ENCODE measurements at regions not wholly inside any gene's neighbourhood (a gene's known extent, or its start where the extent isn't known, plus 50 kb on each side); places are given as distances from the start of the nearest gene placed in this dataset.

DNA sequence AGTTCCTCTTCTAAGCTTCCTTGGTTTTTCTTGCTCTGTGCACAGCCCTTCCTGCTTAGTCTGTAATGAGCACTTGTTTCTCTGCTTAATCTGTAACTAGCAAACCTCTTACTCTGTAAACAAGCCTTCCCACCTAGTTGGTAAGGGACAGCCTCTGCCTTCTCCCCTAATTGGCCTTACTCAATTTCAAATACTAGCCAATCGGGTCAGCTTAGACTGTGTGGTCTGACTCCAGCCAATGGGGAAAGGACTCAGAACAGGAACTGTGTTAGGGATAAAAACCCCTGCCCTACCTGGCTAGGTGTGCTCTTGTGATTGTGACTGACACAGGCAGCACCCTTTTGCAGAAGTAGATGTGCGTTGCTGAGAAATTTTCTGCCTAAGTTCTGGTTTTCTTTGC lies 136.5 kb upstream of the AADAT start:
- ATAC-seq (ENCODE audit: low read depth) (no peak), DNase-seq (no peak)
- Histone ChIP-seq H3K27ac (ENCODE audit: low read length in 2 of 2) (no peak overlapping the region), H3K4me2 (replicated peaks; ENCODE audit: low read depth, low read length, poor library complexity, severe bottlenecking) (no peak overlapping the region), H2AFZ (ENCODE audit: insufficient read depth, low read depth, low read length, poor library complexity, severe bottlenecking) (peak overlapping the region; percentile 12), H3K4me3 (ENCODE audit: control extremely low read depth in 1 of 5, extremely low read depth in 1 of 5, insufficient read depth in 1 of 5, low read depth in 2 of 5, low read length in 4 of 5) (no peak overlapping the region), H4K20me1 (ENCODE audit: control insufficient read depth, insufficient read depth, low read length, poor library complexity, severe bottlenecking) (no peaks in the 10 kb centered on the region), H3K79me2 (ENCODE audit: control insufficient read depth, insufficient read depth, low read length) (no peaks in the 10 kb centered on the region), H3K36me3 (replicated peaks in 1 of 2; ENCODE audit: control extremely low read depth in 1 of 2, control insufficient read depth in 1 of 2, extremely low read depth in 1 of 2, insufficient read depth in 2 of 2, low read length in 1 of 2) (no peaks in the 10 kb centered on the region), H3K9me3 (ENCODE audit: control extremely low read depth in 1 of 3, control insufficient read depth in 2 of 3, insufficient read depth in 1 of 3, low read length in 2 of 3) (peaks cover 0 to 1% (median 0%) of the 10 kb centered on the region in 3 donors), H3K4me1 (ENCODE audit: control insufficient read depth in 2 of 2, insufficient read depth in 2 of 2, low read length in 2 of 2) (peaks cover 0 to 1% of the 10 kb centered on the region in 2 donors), H3K27me3 (replicated peaks in 1 of 4; ENCODE audit: control extremely low read depth in 1 of 4, control insufficient read depth in 3 of 4, insufficient read depth in 4 of 4, low read length in 3 of 4) (no peaks in the 10 kb centered on the region), H3K9ac (ENCODE audit: low read length) (no peak overlapping the region)
- TF ChIP-seq EZH2 (IDR thresholded peaks at IDR 0.05; ENCODE audit: borderline replicate concordance, insufficient read depth, low read depth, low read length, poor library complexity, severe bottlenecking), result no peak
- TF ChIP-seq, protein P1, sequence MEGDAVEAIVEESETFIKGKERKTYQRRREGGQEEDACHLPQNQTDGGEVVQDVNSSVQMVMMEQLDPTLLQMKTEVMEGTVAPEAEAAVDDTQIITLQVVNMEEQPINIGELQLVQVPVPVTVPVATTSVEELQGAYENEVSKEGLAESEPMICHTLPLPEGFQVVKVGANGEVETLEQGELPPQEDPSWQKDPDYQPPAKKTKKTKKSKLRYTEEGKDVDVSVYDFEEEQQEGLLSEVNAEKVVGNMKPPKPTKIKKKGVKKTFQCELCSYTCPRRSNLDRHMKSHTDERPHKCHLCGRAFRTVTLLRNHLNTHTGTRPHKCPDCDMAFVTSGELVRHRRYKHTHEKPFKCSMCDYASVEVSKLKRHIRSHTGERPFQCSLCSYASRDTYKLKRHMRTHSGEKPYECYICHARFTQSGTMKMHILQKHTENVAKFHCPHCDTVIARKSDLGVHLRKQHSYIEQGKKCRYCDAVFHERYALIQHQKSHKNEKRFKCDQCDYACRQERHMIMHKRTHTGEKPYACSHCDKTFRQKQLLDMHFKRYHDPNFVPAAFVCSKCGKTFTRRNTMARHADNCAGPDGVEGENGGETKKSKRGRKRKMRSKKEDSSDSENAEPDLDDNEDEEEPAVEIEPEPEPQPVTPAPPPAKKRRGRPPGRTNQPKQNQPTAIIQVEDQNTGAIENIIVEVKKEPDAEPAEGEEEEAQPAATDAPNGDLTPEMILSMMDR (IDR thresholded peaks at IDR 0.05), result no peak
- no peak overlapping the region for H3K4me3 Mint-ChIP-seq
- intact Hi-C loops (cut with micrococcal nuclease), result no loop called here
- peaks cover 6% of the 10 kb centered on the region for H3K9me3 Mint-ChIP-seq (ENCODE audit: insufficient read depth)
- no peak overlapping the region for H3K27ac Mint-ChIP-seq
- 17% methylated on average over 1 of the region's 2 CpGs for WGBS (ENCODE audit: insufficient coverage)
- ChIA-PET CTCF (no interaction called here), POLR2A (no interaction called here)
- peaks cover 1% of the 10 kb centered on the region for H3K4me1 Mint-ChIP-seq
- no peaks in the 10 kb centered on the region for H3K27me3 Mint-ChIP-seq

DNA sequence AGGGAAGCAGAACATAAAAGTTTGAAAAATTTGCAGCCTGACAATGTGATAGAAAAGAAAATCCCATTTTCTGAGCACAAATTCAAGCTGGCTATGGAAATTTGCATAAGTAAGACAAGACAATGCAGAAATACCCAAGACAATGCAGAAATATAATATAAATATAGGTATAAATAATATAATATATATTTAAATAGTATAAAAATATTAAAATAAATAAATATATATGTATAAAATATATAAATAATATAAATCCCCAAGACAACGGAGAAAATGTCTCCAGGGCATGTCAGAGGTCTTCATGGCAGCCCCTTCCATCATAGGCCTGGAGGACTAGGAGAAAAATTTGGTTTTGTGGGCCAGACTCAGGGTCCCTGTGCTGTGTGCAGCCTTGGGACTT lies 125.0 kb upstream of the AADAT start:
- H3K27ac ChIP-seq (ENCODE audit: low read length in 2 of 2), result no peak overlapping the region
- CTCF ChIA-PET, result no interaction called here
- POLR2A ChIA-PET, result no interaction called here
- no peaks in the 10 kb centered on the region for H3K36me3 ChIP-seq (replicated peaks in 1 of 2; ENCODE audit: control extremely low read depth in 1 of 2, control insufficient read depth in 1 of 2, extremely low read depth in 1 of 2, insufficient read depth in 2 of 2, low read length in 1 of 2)
- no peak for DNase-seq
- no peaks in the 10 kb centered on the region for H3K4me1 Mint-ChIP-seq
- intact Hi-C loops (cut with micrococcal nuclease), result no loop called here
- no peaks in the 10 kb centered on the region for H4K20me1 ChIP-seq (ENCODE audit: control insufficient read depth, insufficient read depth, low read length, poor library complexity, severe bottlenecking)
- H3K4me1 ChIP-seq (ENCODE audit: control insufficient read depth in 2 of 2, insufficient read depth in 2 of 2, low read length in 2 of 2), result no peaks in the 10 kb centered on the region
- peaks cover 15% of the 10 kb centered on the region for H3K9me3 Mint-ChIP-seq (ENCODE audit: insufficient read depth)
- no peaks in the 10 kb centered on the region for H3K27me3 Mint-ChIP-seq
- H3K27ac Mint-ChIP-seq, result no peak overlapping the region
- H3K9ac ChIP-seq (ENCODE audit: low read length), result no peak overlapping the region
- no peak overlapping the region for H3K4me2 ChIP-seq (replicated peaks; ENCODE audit: low read depth, low read length, poor library complexity, severe bottlenecking)
- H3K27me3 ChIP-seq (replicated peaks in 1 of 4; ENCODE audit: control extremely low read depth in 1 of 4, control insufficient read depth in 3 of 4, insufficient read depth in 4 of 4, low read length in 3 of 4), result no peaks in the 10 kb centered on the region
- peaks cover 8 to 18% (median 15%) of the 10 kb centered on the region in 3 donors for H3K9me3 ChIP-seq (ENCODE audit: control extremely low read depth in 1 of 3, control insufficient read depth in 2 of 3, insufficient read depth in 1 of 3, low read length in 2 of 3)
- no peak for ATAC-seq (ENCODE audit: low read depth)
- H2AFZ ChIP-seq (ENCODE audit: insufficient read depth, low read depth, low read length, poor library complexity, severe bottlenecking), result no peak overlapping the region
- WGBS (ENCODE audit: insufficient coverage), result no CpG with 5 or more reads among the region's 1 CpG
- no peaks in the 10 kb centered on the region for H3K79me2 ChIP-seq (ENCODE audit: control insufficient read depth, insufficient read depth, low read length)
- TF ChIP-seq EZH2 (IDR thresholded peaks at IDR 0.05; ENCODE audit: borderline replicate concordance, insufficient read depth, low read depth, low read length, poor library complexity, severe bottlenecking), result no peak
- TF ChIP-seq, protein P1 (IDR thresholded peaks at IDR 0.05), result no peak
- H3K4me3 Mint-ChIP-seq, result no peak overlapping the region
- no peak overlapping the region for H3K4me3 ChIP-seq (ENCODE audit: control extremely low read depth in 1 of 5, extremely low read depth in 1 of 5, insufficient read depth in 1 of 5, low read depth in 2 of 5, low read length in 4 of 5)
